OCI-LY3 (cell line): ENCODE measurements at regions not wholly inside any gene's neighbourhood (a gene's known extent, or its start where the extent isn't known, plus 50 kb on each side); places are given as distances from the start of the nearest gene placed in this dataset.

Experiments used
- H2AFZ ChIP-seq: fragments of 200-600, 300-600 bp; shearing (Covaris generic); 2 replicates; pipeline ENCODE4 v1.6.0; 2014; ENCODE audit warnings: antibody characterized with exemption, low read depth, low read length
- H3K27ac ChIP-seq: fragments of 200-600, 300-600 bp; sonication (generic); 2 replicates; pipeline ENCODE4 v1.5.1; 2014; ENCODE audit warnings: mild to moderate bottlenecking, low read length, moderate library complexity, mixed read lengths
- H3K27me3 ChIP-seq: fragments of 200-600, 300-600 bp; sonication (generic); 2 replicates; pipeline ENCODE4 v1.6.1; 2014; ENCODE audit warnings: low read depth, low read length, mixed read lengths
- H3K36me3 ChIP-seq: fragments of 200-600, 300-600 bp; sonication (generic); replicated peaks from 2 replicates; pipeline ENCODE3; 2014; ENCODE audit warnings: low read depth, low read length, mixed read lengths
- H3K4me1 ChIP-seq: fragments of 300-600, 200-600 bp; sonication (generic); 2 replicates; pipeline ENCODE4 v1.6.1; 2014; ENCODE audit warnings: low read length, mixed read lengths
- H3K4me2 ChIP-seq: fragments of 200-600, 300-600 bp; sonication (generic); 2 replicates; pipeline ENCODE4 v1.6.1; 2014; ENCODE audit warnings: low read length, mixed read lengths
- H3K4me3 ChIP-seq: fragments of 300-600, 200-600 bp; sonication (generic); 2 replicates; pipeline ENCODE4 v1.5.1; 2014; ENCODE audit warnings: antibody characterized with exemption, mild to moderate bottlenecking, low read length, moderate library complexity
- H3K79me2 ChIP-seq: fragments of 300-600, 200-600 bp; shearing (Covaris generic); 2 replicates; pipeline ENCODE4 v1.6.1; 2014; ENCODE audit warnings: mild to moderate bottlenecking, low read length, mixed read lengths
- H3K9ac ChIP-seq: fragments of 300-600, 200-600 bp; shearing (Covaris generic); 2 replicates; pipeline ENCODE4 v1.6.0; 2014; ENCODE audit warnings: mild to moderate bottlenecking, low read length, moderate library complexity
- H3K9me3 ChIP-seq: fragments of 200-600, 300-600 bp; shearing (Covaris generic); 2 replicates; pipeline ENCODE4 v1.6.1; 2014; ENCODE audit warnings: low read length, mixed read lengths; ENCODE audit not compliant: insufficient read depth
- H4K20me1 ChIP-seq: fragments of 200-600, 300-600 bp; sonication (generic); 2 replicates; pipeline ENCODE4 v1.6.1; 2016; ENCODE audit warnings: low read length, mixed read lengths; ENCODE audit not compliant: insufficient read depth
- EZH2phosphoT487 ChIP-seq: fragments of 200-600 bp; shearing (Covaris generic); IDR thresholded peaks from 2 replicates; pipeline ENCODE4 v1.6.1; 2018; ENCODE audit warnings: antibody characterized with exemption, mixed run types, low read depth
- TF ChIP-seq, protein P1 (sequence below): fragments of 200-600, 300-600 bp; sonication (generic); IDR thresholded peaks from 2 replicates; pipeline ENCODE4 v1.5.1; 2014; ENCODE audit warnings: antibody characterized with exemption, low read length, low read depth

DNA sequence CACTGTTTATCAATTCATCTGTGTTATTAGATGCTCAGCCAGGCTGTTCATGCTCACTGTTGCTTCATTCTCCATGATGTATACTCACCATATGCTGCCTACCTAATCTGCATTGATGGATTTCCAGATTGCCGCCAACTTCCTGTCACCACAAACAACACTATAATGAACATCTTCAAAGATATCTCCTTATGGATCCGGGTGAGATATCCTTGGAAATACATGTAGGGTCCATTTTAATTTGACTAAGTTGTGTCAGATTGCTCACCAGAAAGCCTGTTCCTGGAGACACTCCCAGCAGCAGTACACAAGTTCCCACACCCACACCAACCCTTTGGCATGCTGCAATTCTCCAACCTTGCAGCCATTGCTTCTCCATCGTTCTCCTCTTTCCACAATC is 547.5 kb upstream of the TNP1 start:
- Histone ChIP-seq H3K4me1 (no peaks in the 10 kb centered on the region), H3K27ac (no peak overlapping the region), H4K20me1 (no peaks in the 10 kb centered on the region), H2AFZ (no peak overlapping the region), H3K27me3 (no peaks in the 10 kb centered on the region), H3K4me3 (no peak overlapping the region), H3K4me2 (no peak overlapping the region), H3K36me3 (no peaks in the 10 kb centered on the region), H3K9ac (no peak overlapping the region), H3K9me3 (no peaks in the 10 kb centered on the region), H3K79me2 (no peaks in the 10 kb centered on the region)
- no peak for TF ChIP-seq EZH2phosphoT487
- TF ChIP-seq, protein P1, sequence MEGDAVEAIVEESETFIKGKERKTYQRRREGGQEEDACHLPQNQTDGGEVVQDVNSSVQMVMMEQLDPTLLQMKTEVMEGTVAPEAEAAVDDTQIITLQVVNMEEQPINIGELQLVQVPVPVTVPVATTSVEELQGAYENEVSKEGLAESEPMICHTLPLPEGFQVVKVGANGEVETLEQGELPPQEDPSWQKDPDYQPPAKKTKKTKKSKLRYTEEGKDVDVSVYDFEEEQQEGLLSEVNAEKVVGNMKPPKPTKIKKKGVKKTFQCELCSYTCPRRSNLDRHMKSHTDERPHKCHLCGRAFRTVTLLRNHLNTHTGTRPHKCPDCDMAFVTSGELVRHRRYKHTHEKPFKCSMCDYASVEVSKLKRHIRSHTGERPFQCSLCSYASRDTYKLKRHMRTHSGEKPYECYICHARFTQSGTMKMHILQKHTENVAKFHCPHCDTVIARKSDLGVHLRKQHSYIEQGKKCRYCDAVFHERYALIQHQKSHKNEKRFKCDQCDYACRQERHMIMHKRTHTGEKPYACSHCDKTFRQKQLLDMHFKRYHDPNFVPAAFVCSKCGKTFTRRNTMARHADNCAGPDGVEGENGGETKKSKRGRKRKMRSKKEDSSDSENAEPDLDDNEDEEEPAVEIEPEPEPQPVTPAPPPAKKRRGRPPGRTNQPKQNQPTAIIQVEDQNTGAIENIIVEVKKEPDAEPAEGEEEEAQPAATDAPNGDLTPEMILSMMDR, result no peak

DNA sequence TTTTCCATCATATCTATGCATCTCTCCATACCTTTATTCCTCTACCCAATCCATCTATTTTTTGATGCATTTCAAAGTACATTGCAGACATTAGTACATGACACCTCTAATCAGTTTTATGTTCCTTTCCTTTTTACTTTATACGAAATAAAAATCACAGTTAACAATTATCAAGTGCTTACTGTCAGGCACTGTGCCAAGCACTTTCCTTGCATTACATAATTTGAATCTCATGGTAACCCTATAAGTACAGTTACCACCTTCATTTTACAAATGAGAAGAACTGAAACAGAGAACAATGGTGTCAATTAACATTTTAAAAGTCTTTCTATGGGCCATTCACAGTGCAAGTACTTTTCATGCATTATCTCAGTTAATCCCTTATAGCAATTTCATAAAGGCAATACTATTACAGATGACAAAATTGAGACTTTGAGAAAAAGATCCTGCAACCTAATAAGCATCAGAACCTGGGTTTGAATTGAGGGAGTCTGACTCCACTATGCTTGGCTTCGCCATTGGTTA is 544.4 kb upstream of the TNP1 start:
- H2AFZ ChIP-seq, result no peak overlapping the region
- no peak overlapping the region for H3K9ac ChIP-seq
- no peak overlapping the region for H3K4me3 ChIP-seq
- H3K4me2 ChIP-seq, result no peak overlapping the region
- H3K27ac ChIP-seq, result no peak overlapping the region
- no peaks in the 10 kb centered on the region for H3K79me2 ChIP-seq
- H3K27me3 ChIP-seq, result no peaks in the 10 kb centered on the region
- TF ChIP-seq EZH2phosphoT487, result no peak
- TF ChIP-seq, protein P1, result no peak
- H4K20me1 ChIP-seq, result no peaks in the 10 kb centered on the region
- H3K4me1 ChIP-seq, result no peaks in the 10 kb centered on the region
- no peaks in the 10 kb centered on the region for H3K36me3 ChIP-seq
- H3K9me3 ChIP-seq, result no peaks in the 10 kb centered on the region

DNA sequence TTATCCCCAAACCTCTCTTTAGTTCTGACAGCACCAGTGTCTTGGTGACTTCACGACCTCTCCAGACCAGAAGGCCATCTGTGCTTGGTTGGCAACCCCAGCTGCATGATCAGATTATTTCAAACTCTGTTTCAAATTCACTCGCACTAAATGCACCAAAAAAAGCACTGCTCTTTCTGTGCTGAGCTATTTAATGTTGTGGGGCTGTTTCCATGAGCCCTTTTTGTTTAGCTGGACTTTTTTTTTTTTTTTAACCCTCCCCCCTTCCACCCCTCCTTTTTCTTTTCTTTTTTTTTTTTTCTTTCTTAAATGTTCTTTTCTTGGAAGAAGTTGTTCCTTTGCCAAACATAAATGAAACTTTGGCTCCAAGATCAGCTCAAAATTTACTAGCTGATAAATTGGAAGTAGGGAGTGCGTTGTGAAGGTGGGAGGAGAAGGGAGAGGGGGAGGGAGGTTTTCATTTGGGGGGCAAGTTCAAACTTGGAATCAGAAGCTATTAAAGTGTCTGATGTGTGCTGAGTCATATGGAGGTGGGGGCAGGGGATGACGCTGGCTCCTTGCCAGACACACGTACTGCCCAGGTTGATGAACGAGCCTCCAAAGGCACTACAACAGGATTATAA is 543.0 kb upstream of the TNP1 start:
- no peaks in the 10 kb centered on the region for H4K20me1 ChIP-seq

DNA sequence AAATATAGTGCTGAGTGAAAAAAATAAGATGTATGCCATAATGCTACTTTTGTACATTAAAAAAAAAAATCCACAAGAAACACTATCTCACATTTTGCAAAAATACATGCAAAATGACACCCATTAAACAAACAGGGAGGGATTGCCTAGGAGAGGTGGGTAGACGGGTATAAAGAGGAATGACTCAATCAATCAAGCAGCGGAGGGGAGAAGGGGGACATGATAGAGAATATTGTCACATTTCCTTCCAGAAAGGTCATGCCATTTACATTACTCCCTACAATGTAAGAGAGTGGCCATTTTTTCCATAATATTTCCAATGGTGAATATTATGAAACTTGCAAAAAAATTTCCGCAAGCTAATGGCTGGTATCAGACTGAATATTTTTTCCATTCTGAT is 542.3 kb upstream of the TNP1 start:
- Histone ChIP-seq H3K4me1 (no peaks in the 10 kb centered on the region), H3K4me2 (no peak overlapping the region), H3K79me2 (no peaks in the 10 kb centered on the region), H3K36me3 (no peaks in the 10 kb centered on the region), H3K27ac (no peak overlapping the region), H3K9ac (no peak overlapping the region), H3K27me3 (no peaks in the 10 kb centered on the region), H3K4me3 (no peak overlapping the region), H4K20me1 (no peaks in the 10 kb centered on the region), H3K9me3 (no peaks in the 10 kb centered on the region), H2AFZ (no peak overlapping the region)
- no peak for TF ChIP-seq EZH2phosphoT487
- TF ChIP-seq, protein P1, result no peak

More for the DNA sequence above, 543.0 kb upstream of the TNP1 start:
- no peaks in the 10 kb centered on the region for H3K36me3 ChIP-seq
- no peak overlapping the region for H3K4me3 ChIP-seq
- no peaks in the 10 kb centered on the region for H3K9me3 ChIP-seq
- no peaks in the 10 kb centered on the region for H3K4me1 ChIP-seq
- H3K79me2 ChIP-seq, result no peaks in the 10 kb centered on the region
- no peak for TF ChIP-seq EZH2phosphoT487
- TF ChIP-seq, protein P1, result no peak
- no peak overlapping the region for H3K4me2 ChIP-seq
- H2AFZ ChIP-seq, result no peak overlapping the region
- no peak overlapping the region for H3K9ac ChIP-seq
- H3K27ac ChIP-seq, result no peak overlapping the region
- H3K27me3 ChIP-seq, result no peaks in the 10 kb centered on the region
